MCF 10A (cell line): ENCODE measurements at regions not wholly inside any gene's neighbourhood (a gene's known extent, or its start where the extent isn't known, plus 50 kb on each side); places are given as distances from the start of the nearest gene placed in this dataset.

Experiments used
- BruUV-seq: library from RNA; stranded (reverse); fragments of 400-500 nt; replicated peaks from 2 replicates; lab custom pipeline; 2021; lab: Mats Ljungman, UMichigan
- CTCF ChIA-PET: fragments of 300-600 bp; sonication (Branson Sonifier 250); formaldehyde crosslinking; extraction: SDS; loops from one replicate; lab custom pipeline; 2021; ENCODE audit warnings: antibody characterized with exemption, inconsistent platforms; lab: Yijun Ruan, JAX
- POLR2A ChIA-PET: fragments of 300-600, 350-650 bp; sonication (Branson Sonifier 250); formaldehyde crosslinking; extraction: SDS; loops from one replicate; lab custom pipeline; 2020; ENCODE audit warnings: antibody characterized with exemption, inconsistent platforms; lab: Yijun Ruan, JAX
- DNase-seq: peaks from one replicate; pipeline ENCODE4 v3.0.0-alpha.2; 2018; ENCODE audit not compliant: unreplicated experiment
- H3K27ac Mint-ChIP-seq: one replicate; pipeline ENCODE4 v1.8.0; 2022; ENCODE audit warnings: mild to moderate bottlenecking, low read depth, mixed read lengths; ENCODE audit not compliant: unreplicated experiment
- H3K27me3 Mint-ChIP-seq: one replicate; pipeline ENCODE4 v1.8.0; 2022; ENCODE audit warnings: mixed read lengths; ENCODE audit not compliant: insufficient read depth, unreplicated experiment
- H3K36me3 Mint-ChIP-seq: one replicate; pipeline ENCODE4 v1.8.0; 2022; ENCODE audit warnings: mild to moderate bottlenecking, moderate library complexity, mixed read lengths; ENCODE audit not compliant: insufficient read depth, unreplicated experiment
- H3K4me1 Mint-ChIP-seq: one replicate; pipeline ENCODE4 v1.8.0; 2022; ENCODE audit warnings: mixed read lengths; ENCODE audit not compliant: insufficient read depth, unreplicated experiment
- H3K4me3 Mint-ChIP-seq: one replicate; pipeline ENCODE4 v1.8.0; 2022; ENCODE audit warnings: mild to moderate bottlenecking, moderate library complexity, mixed read lengths; ENCODE audit not compliant: unreplicated experiment
- H3K9me3 Mint-ChIP-seq: one replicate; pipeline ENCODE4 v1.8.0; 2022; ENCODE audit warnings: mixed read lengths; ENCODE audit not compliant: unreplicated experiment
- CTCF ChIP-seq: fragments of 200-600 bp; IDR thresholded peaks from one replicate; pipeline ENCODE4 v1.8.0; 2022; ENCODE audit warnings: antibody characterized with exemption, mild to moderate bottlenecking; ENCODE audit not compliant: unreplicated experiment
- intact Hi-C: fragments of 100-400 bp; cut with micrococcal nuclease; formaldehyde crosslinking; loops from 2 replicates; pipeline ENCODE4 v1.14.1; 2022

- POLR2A ChIA-PET = interaction anchor here (0.7 to 2.9 kb wide), 2 partner anchors 10 to 27 kb away, joined by 3 to 9 read pairs; no protein-coding TSS in a partner anchor
- Mint-ChIP-seq H3K27me3 (peaks cover 26% of the 10 kb centered on the region), H3K4me3 (no peak overlapping the region), H3K9me3 (peaks cover 8% of the 10 kb centered on the region), H3K4me1 (no peaks in the 10 kb centered on the region), H3K27ac (no peak overlapping the region), H3K36me3 (no peaks in the 10 kb centered on the region)
- intact Hi-C loops = no loop called here
- TF ChIP-seq CTCF = no peak
- CTCF ChIA-PET = interaction anchor here (0.9 kb wide), 1 partner anchor 78 kb away, joined by 3 read pairs; no protein-coding TSS in a partner anchor
- BruUV-seq = no TSS peak
- no peak for DNase-seq
Measured at GRCh38 chr5:171562822-171563221, 143.4 kb downstream of the FGF18 start.

GRCh38 chr5:171568389-171568788, 148.9 kb downstream of the FGF18 start:
- no peak overlapping the region for H3K4me3 Mint-ChIP-seq
- no peak for DNase-seq
- BruUV-seq = no TSS peak
- intact Hi-C loops = no loop called here
- CTCF ChIA-PET = interaction anchor here (0.5 kb wide), 1 partner anchor 1168 kb away, joined by 5 read pairs; no protein-coding TSS in a partner anchor
- POLR2A ChIA-PET = no interaction called here
- H3K4me1 Mint-ChIP-seq = peaks cover 13% of the 10 kb centered on the region
- H3K36me3 Mint-ChIP-seq = no peaks in the 10 kb centered on the region
- H3K9me3 Mint-ChIP-seq = peaks cover 31% of the 10 kb centered on the region
- no peak for TF ChIP-seq CTCF
- no peaks in the 10 kb centered on the region for H3K27me3 Mint-ChIP-seq
- no peak overlapping the region for H3K27ac Mint-ChIP-seq

- CTCF ChIA-PET = interaction anchor here (0.5 to 0.8 kb wide), 5 partner anchors 103 to 1422 kb away, joined by 3 to 5 read pairs (median 4); no protein-coding TSS in a partner anchor
- H3K36me3 Mint-ChIP-seq = no peaks in the 10 kb centered on the region
- H3K9me3 Mint-ChIP-seq = peaks cover 31% of the 10 kb centered on the region
- DNase-seq = no peak
- TF ChIP-seq CTCF = no peak
- no peaks in the 10 kb centered on the region for H3K27me3 Mint-ChIP-seq
- BruUV-seq = no TSS peak
- H3K27ac Mint-ChIP-seq = no peak overlapping the region
- intact Hi-C loops = no loop called here
- POLR2A ChIA-PET = interaction anchor here (1.2 kb wide), 1 partner anchor 9 kb away, joined by 3 read pairs; no protein-coding TSS in a partner anchor
- H3K4me1 Mint-ChIP-seq = peaks cover 13% of the 10 kb centered on the region
- no peak overlapping the region for H3K4me3 Mint-ChIP-seq
Measured at GRCh38 chr5:171569065-171569712, 149.7 kb downstream of the FGF18 start.

- Mint-ChIP-seq H3K4me1 (peaks cover 13% of the 10 kb centered on the region), H3K4me3 (no peak overlapping the region), H3K36me3 (no peaks in the 10 kb centered on the region), H3K27me3 (no peaks in the 10 kb centered on the region), H3K27ac (no peak overlapping the region), H3K9me3 (peaks cover 31% of the 10 kb centered on the region)
- no TSS peak for BruUV-seq
- ChIA-PET POLR2A (no interaction called here), CTCF (no interaction called here)
- intact Hi-C loops = no loop called here
- TF ChIP-seq CTCF = no peak
- DNase-seq = no peak
Measured at GRCh38 chr5:171570244-171570825, 150.9 kb downstream of the FGF18 start.
